Suprapubic skin (tissue), 4 donors: ENCODE measurements at regions not wholly inside any gene's neighbourhood (a gene's known extent, or its start where the extent isn't known, plus 50 kb on each side); places are given as distances from the start of the nearest gene placed in this dataset.

Source experiments
- DNase-seq, 2 donors: peaks; one replicate each; pipeline ENCODE4 v3.0.0-alpha.2; 2019; ENCODE audit warnings: low spot score in 2 of 2
- H3K27ac ChIP-seq: fragments of 200-600 bp; sonication (generic); one replicate; pipeline ENCODE4 v1.5.1; 2019
- H3K27me3 ChIP-seq: fragments of 200-600 bp; sonication (generic); one replicate; pipeline ENCODE4 v1.5.1; 2019
- H3K36me3 ChIP-seq: fragments of 200-600 bp; sonication (generic); one replicate; pipeline ENCODE4 v1.5.1; 2019
- H3K4me1 ChIP-seq: fragments of 200-600 bp; sonication (generic); one replicate; pipeline ENCODE4 v1.5.1; 2019
- H3K4me3 ChIP-seq: fragments of 200-600 bp; sonication (generic); one replicate; pipeline ENCODE4 v1.5.1; 2019; ENCODE audit warnings: mild to moderate bottlenecking
- H3K9me3 ChIP-seq: fragments of 200-600 bp; sonication (generic); one replicate; pipeline ENCODE4 v1.5.1; 2019
- EP300 ChIP-seq: sonication (generic); formaldehyde crosslinking; IDR thresholded peaks from one replicate; pipeline ENCODE4 v1.6.1; 2017; ENCODE audit warnings: antibody characterized with exemption
- POLR2A ChIP-seq, 2 donors: fragments of 450-650 bp; IDR thresholded peaks; one replicate each; pipeline ENCODE4 v1.6.1; 2017; ENCODE audit warnings: antibody characterized with exemption in 2 of 2, mild to moderate bottlenecking in 2 of 2, moderate library complexity in 2 of 2
- POLR2AphosphoS5 ChIP-seq, 3 donors: sonication (generic); formaldehyde crosslinking; IDR thresholded peaks; one replicate each; pipeline ENCODE4 v1.6.1; 2017; ENCODE audit warnings: antibody characterized with exemption in 3 of 3
- WGBS: methylation state at CpG from one replicate; pipeline ENCODE4 v1.1.5; 2018; 5-methylcytosine and 5-hydroxymethylcytosine counted together
- TF ChIP-seq, protein P1 (sequence below), 2 donors: fragments of 200-600 bp in 1 of 2; fragments of 450-650 bp in 1 of 2; sonication (generic) in 1 of 2; IDR thresholded peaks; one replicate each; pipeline ENCODE4 v1.5.1; 2016 to 2019; ENCODE audit warnings: antibody characterized with exemption in 2 of 2, mild to moderate bottlenecking in 1 of 2, moderate library complexity in 1 of 2

DNA sequence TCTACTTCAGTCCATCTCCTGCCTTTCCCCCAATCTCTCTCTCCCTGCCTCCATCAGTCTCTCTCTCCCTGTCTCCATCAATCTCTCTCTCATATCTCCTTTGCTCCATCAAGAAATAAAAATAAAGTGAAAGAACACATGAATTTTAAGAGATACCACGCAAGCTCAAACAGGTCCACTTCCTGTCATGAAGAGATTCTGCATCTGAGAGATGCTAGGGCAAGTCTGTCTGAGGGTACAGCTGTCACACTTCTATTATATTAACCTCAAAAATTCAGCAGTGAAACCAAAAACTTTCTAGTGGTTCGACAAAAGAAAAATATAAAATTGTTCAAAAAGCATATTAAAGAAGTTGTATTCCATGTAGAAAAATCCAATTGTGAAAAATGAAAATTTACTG, 296.8 kb upstream of the RSPO3 start:
- TF ChIP-seq, protein P1, sequence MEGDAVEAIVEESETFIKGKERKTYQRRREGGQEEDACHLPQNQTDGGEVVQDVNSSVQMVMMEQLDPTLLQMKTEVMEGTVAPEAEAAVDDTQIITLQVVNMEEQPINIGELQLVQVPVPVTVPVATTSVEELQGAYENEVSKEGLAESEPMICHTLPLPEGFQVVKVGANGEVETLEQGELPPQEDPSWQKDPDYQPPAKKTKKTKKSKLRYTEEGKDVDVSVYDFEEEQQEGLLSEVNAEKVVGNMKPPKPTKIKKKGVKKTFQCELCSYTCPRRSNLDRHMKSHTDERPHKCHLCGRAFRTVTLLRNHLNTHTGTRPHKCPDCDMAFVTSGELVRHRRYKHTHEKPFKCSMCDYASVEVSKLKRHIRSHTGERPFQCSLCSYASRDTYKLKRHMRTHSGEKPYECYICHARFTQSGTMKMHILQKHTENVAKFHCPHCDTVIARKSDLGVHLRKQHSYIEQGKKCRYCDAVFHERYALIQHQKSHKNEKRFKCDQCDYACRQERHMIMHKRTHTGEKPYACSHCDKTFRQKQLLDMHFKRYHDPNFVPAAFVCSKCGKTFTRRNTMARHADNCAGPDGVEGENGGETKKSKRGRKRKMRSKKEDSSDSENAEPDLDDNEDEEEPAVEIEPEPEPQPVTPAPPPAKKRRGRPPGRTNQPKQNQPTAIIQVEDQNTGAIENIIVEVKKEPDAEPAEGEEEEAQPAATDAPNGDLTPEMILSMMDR (IDR thresholded peaks at IDR 0.05) = no peak
- TF ChIP-seq POLR2A (IDR thresholded peaks at IDR 0.05) = no peak
- no peak for TF ChIP-seq POLR2AphosphoS5 (IDR thresholded peaks at IDR 0.05)
- TF ChIP-seq EP300 = no peak
- WGBS = 46% methylated on average over 2 of the region's 2 CpGs

DNA sequence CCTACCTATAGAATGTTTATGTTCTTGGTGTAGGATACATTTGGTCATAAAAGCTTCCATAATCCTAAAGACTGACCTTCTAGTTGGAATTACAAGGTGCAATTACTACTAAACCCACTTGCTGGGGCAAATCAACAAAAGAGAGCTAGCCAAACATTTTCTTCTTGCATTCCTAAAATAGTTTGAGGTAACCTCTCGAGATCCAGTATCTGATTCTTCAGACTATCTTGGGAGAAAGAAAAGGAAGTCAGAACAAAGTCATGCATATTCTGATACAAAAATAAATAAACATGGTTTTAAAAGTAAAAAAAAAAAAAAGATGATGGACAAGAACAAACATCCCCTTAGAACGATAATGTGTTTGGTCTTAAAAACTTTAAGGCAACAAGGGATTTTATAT, 294.2 kb upstream of the RSPO3 start:
- DNase-seq = no peak
- TF ChIP-seq POLR2A (IDR thresholded peaks at IDR 0.05) (no peak), EP300 (no peak), POLR2AphosphoS5 (IDR thresholded peaks at IDR 0.05) (no peak)
- TF ChIP-seq, protein P1 (IDR thresholded peaks at IDR 0.05) = no peak
- no peak overlapping the region for H3K27ac ChIP-seq
- 23% methylated on average over 2 of the region's 2 CpGs for WGBS
- H3K27me3 ChIP-seq = no peaks in the 10 kb centered on the region
- no peaks in the 10 kb centered on the region for H3K9me3 ChIP-seq
- H3K4me1 ChIP-seq = no peaks in the 10 kb centered on the region
- no peak overlapping the region for H3K4me3 ChIP-seq
- no peaks in the 10 kb centered on the region for H3K36me3 ChIP-seq

More for the DNA sequence above, 296.8 kb upstream of the RSPO3 start:
- Histone ChIP-seq H3K36me3 (no peaks in the 10 kb centered on the region), H3K27me3 (no peaks in the 10 kb centered on the region), H3K27ac (no peak overlapping the region), H3K9me3 (no peaks in the 10 kb centered on the region), H3K4me3 (no peak overlapping the region), H3K4me1 (no peaks in the 10 kb centered on the region)
- DNase-seq = no peak

DNA sequence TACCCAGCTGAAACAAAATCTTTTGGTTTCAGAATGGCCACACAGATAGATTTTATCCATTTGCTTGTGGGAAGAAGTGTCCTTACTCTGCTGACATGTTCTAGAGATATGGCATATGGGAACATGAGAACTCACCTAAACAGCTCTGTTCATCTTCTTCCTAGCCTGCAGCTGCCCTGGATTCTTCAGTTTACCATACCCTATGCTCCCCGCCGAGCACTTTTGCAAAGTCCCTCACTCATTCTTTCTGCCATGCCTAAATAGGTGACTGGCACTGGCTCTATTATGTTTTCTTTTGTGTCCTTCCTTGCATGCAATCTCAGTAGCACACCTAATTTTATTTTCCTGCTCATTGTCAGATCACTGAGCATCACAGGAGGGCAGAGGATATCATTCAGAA, 293.7 kb upstream of the RSPO3 start:
- Histone ChIP-seq H3K27me3 (no peaks in the 10 kb centered on the region), H3K4me3 (no peak overlapping the region), H3K4me1 (no peaks in the 10 kb centered on the region), H3K9me3 (no peaks in the 10 kb centered on the region), H3K36me3 (no peaks in the 10 kb centered on the region), H3K27ac (no peak overlapping the region)
- no peak for DNase-seq
- WGBS = 95% methylated on average over 2 of the region's 2 CpGs
- TF ChIP-seq EP300 (no peak), POLR2AphosphoS5 (IDR thresholded peaks at IDR 0.05) (no peak), POLR2A (IDR thresholded peaks at IDR 0.05) (no peak)
- TF ChIP-seq, protein P1 (IDR thresholded peaks at IDR 0.05) = no peak

DNA sequence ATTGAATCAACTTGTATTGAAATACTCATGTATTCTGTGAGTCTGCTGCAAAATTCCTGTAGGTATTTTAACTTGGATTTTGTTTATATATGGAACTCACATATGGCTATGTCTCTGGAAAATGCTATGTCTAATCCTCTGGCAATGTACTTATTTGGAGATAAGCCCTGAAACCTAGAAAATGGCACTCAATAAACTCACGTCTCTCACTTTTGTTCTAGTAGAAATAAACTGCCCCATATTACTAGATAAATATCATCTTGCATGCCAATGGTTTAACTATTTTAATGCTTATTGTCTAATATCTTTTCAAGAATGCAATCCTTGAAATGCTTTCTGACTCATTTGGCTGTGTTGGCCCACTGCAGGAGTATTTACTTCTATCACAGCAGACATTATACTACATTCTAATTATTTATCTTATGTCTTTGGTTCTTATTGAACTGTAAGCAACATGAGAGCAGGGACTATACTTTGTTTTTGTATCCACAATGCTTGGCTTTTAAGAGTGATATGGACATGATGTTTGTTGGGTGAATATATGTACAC, 292.2 kb upstream of the RSPO3 start:
- 79% methylated on average over 1 of the region's 1 CpG for WGBS

DNA sequence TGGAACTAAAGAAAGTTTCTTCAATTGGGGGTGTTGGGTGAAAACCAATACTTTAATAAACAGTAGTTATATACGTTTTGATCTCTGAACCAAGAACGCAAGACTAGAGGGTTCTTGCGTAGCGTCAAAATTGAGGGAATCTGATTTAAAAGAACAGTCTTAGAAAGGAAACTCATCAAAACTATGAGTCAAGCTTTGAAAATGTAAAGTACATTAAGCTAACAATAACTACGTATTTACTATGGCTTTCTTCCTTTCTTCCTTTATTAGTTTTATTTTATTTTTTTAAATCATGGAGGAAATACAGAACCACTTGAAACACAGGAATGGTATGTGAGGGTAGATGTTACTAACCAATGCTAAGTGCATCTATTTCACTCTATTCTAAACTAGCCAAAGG, 287.0 kb upstream of the RSPO3 start:
- Histone ChIP-seq H3K9me3 (no peaks in the 10 kb centered on the region), H3K27ac (no peak overlapping the region), H3K27me3 (no peaks in the 10 kb centered on the region), H3K4me3 (no peak overlapping the region), H3K4me1 (no peaks in the 10 kb centered on the region), H3K36me3 (no peaks in the 10 kb centered on the region)
- no peak for TF ChIP-seq POLR2A (IDR thresholded peaks at IDR 0.05)
- no peak for TF ChIP-seq POLR2AphosphoS5 (IDR thresholded peaks at IDR 0.05)
- WGBS = 54% methylated on average over 5 of the region's 5 CpGs
- DNase-seq = no peak

More for the DNA sequence above, 292.2 kb upstream of the RSPO3 start:
- TF ChIP-seq EP300 = no peak
- no peak for TF ChIP-seq POLR2A (IDR thresholded peaks at IDR 0.05)
- TF ChIP-seq, protein P1 (IDR thresholded peaks at IDR 0.05) = no peak
- TF ChIP-seq POLR2AphosphoS5 (IDR thresholded peaks at IDR 0.05) = no peak
- H3K4me3 ChIP-seq = no peak overlapping the region
- no peaks in the 10 kb centered on the region for H3K4me1 ChIP-seq
- H3K9me3 ChIP-seq = no peaks in the 10 kb centered on the region
- no peak for DNase-seq
- H3K36me3 ChIP-seq = no peaks in the 10 kb centered on the region
- H3K27me3 ChIP-seq = no peaks in the 10 kb centered on the region
- H3K27ac ChIP-seq = no peak overlapping the region

DNA sequence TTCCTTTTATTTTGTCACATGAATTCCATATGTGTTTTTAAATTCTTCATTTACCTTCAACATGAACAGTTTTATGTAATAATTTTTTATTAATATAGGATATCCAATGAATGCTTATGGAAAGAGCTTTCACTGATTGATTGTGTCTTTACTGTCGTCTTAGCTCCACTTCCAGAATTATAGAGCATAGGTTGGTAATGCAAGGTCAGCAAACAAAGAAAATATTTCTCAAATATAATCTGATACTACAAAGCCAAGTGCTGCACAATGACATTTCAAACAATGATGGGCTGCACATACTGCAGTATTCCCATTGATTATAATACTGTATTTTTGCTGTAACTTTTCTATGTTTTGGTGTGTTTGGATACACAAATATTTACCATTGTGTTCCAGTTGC, 275.7 kb upstream of the RSPO3 start:
- Histone ChIP-seq H3K36me3 (no peaks in the 10 kb centered on the region), H3K27ac (no peak overlapping the region), H3K27me3 (no peaks in the 10 kb centered on the region), H3K9me3 (no peaks in the 10 kb centered on the region), H3K4me1 (no peaks in the 10 kb centered on the region), H3K4me3 (no peak overlapping the region)
- 91% methylated on average over 1 of the region's 1 CpG for WGBS
- no peak for DNase-seq
- TF ChIP-seq, protein P1 (IDR thresholded peaks at IDR 0.05) = no peak
- TF ChIP-seq POLR2AphosphoS5 (IDR thresholded peaks at IDR 0.05) (no peak), POLR2A (IDR thresholded peaks at IDR 0.05) (no peak), EP300 (no peak)
